ENCODE measurements at regions not wholly inside any gene's neighbourhood (a gene's known extent, or its start where the extent isn't known, plus 50 kb on each side); places are given as distances from the start of the nearest gene placed in this dataset.
"Not testable (repeated sequence)": the region's sequence is repeated elsewhere in the genome, so short reads cannot be mapped to it uniquely, and the experiment has no call there.

- peak; percentile 82 for DNase-seq (ENCODE audit: low read depth, low spot score)
- CTCF ChIA-PET = interaction anchor here (0.8 to 2.2 kb wide), 4 partner anchors 18 to 290 kb away, joined by 3 to 11 read pairs (median 6); no protein-coding TSS in a partner anchor
- POLR2A ChIA-PET = interaction anchor here (0.7 to 1.6 kb wide), 5 partner anchors 13 to 278 kb away, joined by 3 to 7 read pairs (median 3); partner anchors contain the start of gene FOXL1
- no peak for TF ChIP-seq CTCF (IDR thresholded peaks at IDR 0.05; ENCODE audit: insufficient read depth, low read length, missing control alignments)
- no peak overlapping the region for H3K4me3 ChIP-seq (ENCODE audit: low read depth, low read length)
These were observed 275.8 kb downstream of the FOXL1 start for GRCh38 chr16:86854058-86854621.

- no peak for DNase-seq (ENCODE audit: low read depth, low spot score)
- no peak for TF ChIP-seq CTCF (IDR thresholded peaks at IDR 0.05; ENCODE audit: insufficient read depth, low read length, missing control alignments)
- no peak overlapping the region for H3K4me3 ChIP-seq (ENCODE audit: low read depth, low read length)
- ChIA-PET CTCF (interaction anchor here (0.8 to 2.2 kb wide), 4 partner anchors 19 to 291 kb away, joined by 3 to 11 read pairs (median 6); no protein-coding TSS in a partner anchor), POLR2A (interaction anchor here (0.7 to 1.6 kb wide), 5 partner anchors 12 to 279 kb away, joined by 3 to 7 read pairs (median 3); partner anchors contain the start of gene FOXL1)
These were observed 276.4 kb downstream of the FOXL1 start for GRCh38 chr16:86854626-86855294.

- no peak overlapping the region for H3K4me3 ChIP-seq (ENCODE audit: low read depth, low read length)
- ChIA-PET CTCF (interaction anchor here (1.7 kb wide), 1 partner anchor 293 kb away, joined by 5 read pairs; no protein-coding TSS in a partner anchor), POLR2A (no interaction called here)
- TF ChIP-seq CTCF (IDR thresholded peaks at IDR 0.05; ENCODE audit: insufficient read depth, low read length, missing control alignments) = no peak
- DNase-seq (ENCODE audit: low read depth, low spot score) = no peak
These were observed 278.7 kb downstream of the FOXL1 start for GRCh38 chr16:86856946-86857586.

GRCh38 chr16:86857807-86858206 is 279.5 kb downstream of the FOXL1 start:
- H3K4me3 ChIP-seq (ENCODE audit: low read depth, low read length) = no peak overlapping the region
- no peak for DNase-seq (ENCODE audit: low read depth, low spot score)
- ChIA-PET POLR2A (no interaction called here), CTCF (no interaction called here)
- no peak for TF ChIP-seq CTCF (IDR thresholded peaks at IDR 0.05; ENCODE audit: insufficient read depth, low read length, missing control alignments)

- ChIA-PET CTCF (interaction anchor here (1.4 kb wide), 1 partner anchor 24 kb away, joined by 3 read pairs; no protein-coding TSS in a partner anchor), POLR2A (no interaction called here)
- no peak overlapping the region for H3K4me3 ChIP-seq (ENCODE audit: low read depth, low read length)
- no peak for TF ChIP-seq CTCF (IDR thresholded peaks at IDR 0.05; ENCODE audit: insufficient read depth, low read length, missing control alignments)
- no peak for DNase-seq (ENCODE audit: low read depth, low spot score)
These were observed 280.2 kb downstream of the FOXL1 start for GRCh38 chr16:86858501-86858900.

GRCh38 chr16:86861270-86861858 is 283.0 kb downstream of the FOXL1 start:
- POLR2A ChIA-PET; H3K4me3 ChIP-seq (ENCODE audit: low read depth, low read length); DNase-seq (ENCODE audit: low read depth, low spot score); CTCF ChIA-PET: not testable (repeated sequence)
